GM23338 (cell line): ENCODE measurements at regions not wholly inside any gene's neighbourhood (a gene's known extent, or its start where the extent isn't known, plus 50 kb on each side); places are given as distances from the start of the nearest gene placed in this dataset.

ENCODE experiments used
- ATAC-seq: fragments of 200-7000 bp; cut with Tn5 transposase; 3 replicates; pipeline ENCODE4 v1.9.1; 2020
- DNase-seq: peaks from one replicate; pipeline ENCODE4 v3.0.0-alpha.2; 2015; ENCODE audit warnings: low spot score
- H2AFZ ChIP-seq: fragments of 200-600 bp; sonication (generic); 2 replicates; pipeline ENCODE4 v1.8.0; 2016; ENCODE audit warnings: antibody characterized with exemption, mild to moderate bottlenecking, moderate library complexity
- H3F3A ChIP-seq: fragments of 200-600 bp; sonication (generic); replicated peaks from 2 replicates; pipeline ENCODE4 v1.8.0; 2017; ENCODE audit warnings: antibody characterized with exemption, mixed run types, low read depth
- H3K27ac ChIP-seq: fragments of 200-600 bp; sonication (generic); 2 replicates; pipeline ENCODE4 v1.6.1; 2016; ENCODE audit warnings: low read depth
- H3K27me3 ChIP-seq: fragments of 200-600 bp; sonication (generic); 2 replicates; pipeline ENCODE4 v1.8.0; 2016; ENCODE audit warnings: mild to moderate bottlenecking, mixed run types, moderate library complexity; ENCODE audit not compliant: insufficient read depth
- H3K36me3 ChIP-seq: fragments of 200-600 bp; sonication (generic); 2 replicates; pipeline ENCODE4 v1.8.0; 2016; ENCODE audit warnings: mild to moderate bottlenecking; ENCODE audit not compliant: insufficient read depth
- H3K4me1 ChIP-seq: fragments of 200-600 bp; sonication (generic); 2 replicates; pipeline ENCODE4 v1.8.0; 2016; ENCODE audit warnings: mild to moderate bottlenecking, moderate library complexity; ENCODE audit not compliant: insufficient read depth
- H3K4me2 ChIP-seq: fragments of 200-600 bp; sonication (generic); 2 replicates; pipeline ENCODE4 v1.7.1; 2017; ENCODE audit warnings: mixed run types
- H3K4me3 ChIP-seq: fragments of 200-600 bp; sonication (generic); 2 replicates; pipeline ENCODE4 v1.6.1; 2016; ENCODE audit warnings: mixed run types
- H3K79me2 ChIP-seq: fragments of 200-600 bp; sonication (generic); replicated peaks from 2 replicates; pipeline ENCODE4 v1.8.0; 2017; ENCODE audit warnings: mild to moderate bottlenecking; ENCODE audit not compliant: insufficient read depth
- H3K9me2 ChIP-seq: fragments of 200-600 bp; sonication (generic); 2 replicates; pipeline ENCODE4 v1.8.0; 2017; ENCODE audit not compliant: insufficient read depth
- H4K20me1 ChIP-seq: fragments of 200-600 bp; sonication (generic); replicated peaks from 2 replicates; pipeline ENCODE4 v1.8.0; 2017; ENCODE audit warnings: mild to moderate bottlenecking; ENCODE audit not compliant: insufficient read depth
- H3K27ac Mint-ChIP-seq: 2 replicates; pipeline ENCODE4 v1.8.0; 2020; ENCODE audit warnings: inconsistent platforms, mild to moderate bottlenecking, moderate library complexity, mixed read lengths
- H3K27me3 Mint-ChIP-seq: 3 replicates; pipeline ENCODE4 v1.8.0; 2022; ENCODE audit warnings: low read depth, mild to moderate bottlenecking, moderate library complexity, mixed read lengths, inconsistent platforms; ENCODE audit not compliant: insufficient read depth, poor library complexity
- H3K36me3 Mint-ChIP-seq: 3 replicates; pipeline ENCODE4 v1.8.0; 2021; ENCODE audit warnings: low read depth, mild to moderate bottlenecking, inconsistent platforms, moderate library complexity, mixed read lengths
- H3K4me1 Mint-ChIP-seq: 3 replicates; pipeline ENCODE4 v1.8.0; 2020; ENCODE audit warnings: mild to moderate bottlenecking, inconsistent platforms, mixed read lengths
- H3K4me3 Mint-ChIP-seq: 3 replicates; pipeline ENCODE4 v1.8.0; 2021; ENCODE audit warnings: moderate library complexity, mild to moderate bottlenecking, inconsistent platforms, mixed read lengths
- H3K9me3 Mint-ChIP-seq: 3 replicates; pipeline ENCODE4 v1.8.0; 2020; ENCODE audit warnings: moderate library complexity, mild to moderate bottlenecking, inconsistent platforms, mixed read lengths
- CREB1 ChIP-seq: fragments of 250-450 bp; sonication (Bioruptor Pico); IDR thresholded peaks from 2 replicates; pipeline ENCODE4 v1.5.0; 2020; ENCODE audit warnings: low read depth, mild to moderate bottlenecking, moderate library complexity
- CTCF ChIP-seq, 2 experiments: fragments of 200-600 bp in 1 of 2; sonication (generic) in 1 of 2; conservative IDR thresholded peaks; 2 replicates each; pipeline versions ENCODE4 v1.5.1 to v1.6.1; 2016 to 2017; ENCODE audit warnings: antibody characterized with exemption in 2 of 2, low read depth in 2 of 2, mild to moderate bottlenecking in 2 of 2, moderate library complexity in 1 of 2
- ETS1 ChIP-seq: IDR thresholded peaks from 2 replicates; pipeline ENCODE4 v1.6.1; 2016; ENCODE audit warnings: antibody characterized with exemption
- EZH2 ChIP-seq: fragments of 200-600 bp; sonication (generic); IDR thresholded peaks from one replicate; pipeline ENCODE4 v1.8.0; 2017; ENCODE audit warnings: antibody characterized with exemption, mild to moderate bottlenecking, low read depth; ENCODE audit not compliant: unreplicated experiment
- EZH2phosphoT487 ChIP-seq: fragments of 200-600 bp; sonication (generic); IDR thresholded peaks from one replicate; pipeline ENCODE4 v1.8.1; 2018; ENCODE audit warnings: antibody characterized with exemption; ENCODE audit not compliant: unreplicated experiment
- JUNB ChIP-seq: IDR thresholded peaks from one replicate; pipeline ENCODE4 v1.6.1; 2016; ENCODE audit warnings: antibody characterized with exemption; ENCODE audit not compliant: unreplicated experiment
- NANOG ChIP-seq: IDR thresholded peaks from 2 replicates; pipeline ENCODE4 v1.6.1; 2016; ENCODE audit warnings: antibody characterized with exemption, borderline replicate concordance
- POLR2AphosphoS5 ChIP-seq: IDR thresholded peaks from 2 replicates; pipeline ENCODE4 v1.6.1; 2016; ENCODE audit warnings: antibody characterized with exemption, low read depth
- REST ChIP-seq: IDR thresholded peaks from one replicate; pipeline ENCODE4 v1.6.1; 2018; ENCODE audit warnings: antibody characterized with exemption; ENCODE audit not compliant: unreplicated experiment
- ZNF114 ChIP-seq: fragments of 250-450 bp; sonication (Bioruptor Pico); IDR thresholded peaks from 2 replicates; pipeline ENCODE4 v1.5.0; 2020; ENCODE audit warnings: mild to moderate bottlenecking, moderate library complexity
- ZNF331 ChIP-seq: fragments of 250-450 bp; sonication (Bioruptor Pico); IDR thresholded peaks from 2 replicates; pipeline ENCODE4 v1.5.0; 2020; ENCODE audit warnings: low read depth, mild to moderate bottlenecking, moderate library complexity
- ZNF462 ChIP-seq: fragments of 250-450 bp; sonication (Bioruptor Pico); IDR thresholded peaks from 2 replicates; pipeline ENCODE4 v1.5.0; 2020; ENCODE audit warnings: mild to moderate bottlenecking, moderate library complexity

GRCh38 chr7:93043385-93043985 is 74.3 kb downstream of the SAMD9 start:
- H3K36me3 ChIP-seq = no peaks in the 10 kb centered on the region
- peak overlapping the region; percentile 53 for H3K4me3 ChIP-seq
- no peaks in the 10 kb centered on the region for H3K79me2 ChIP-seq
- peaks cover 45% of the 10 kb centered on the region for H3K27me3 ChIP-seq
- no peak overlapping the region for H3K27ac ChIP-seq
- peak overlapping the region; percentile 56 for H3K27ac Mint-ChIP-seq
- no peaks in the 10 kb centered on the region; the same call in 2 of the 3 replicates for H3K9me3 Mint-ChIP-seq
- peak overlapping the region; percentile 79 for H3K4me2 ChIP-seq
- ATAC-seq (peak; percentile 77), DNase-seq (peak; percentile 76)
- peaks cover 30% of the 10 kb centered on the region for H3K4me1 ChIP-seq
- no peaks in the 10 kb centered on the region for H3K36me3 Mint-ChIP-seq
- H3K4me3 Mint-ChIP-seq = peak overlapping the region; percentile 72
- H3K4me1 Mint-ChIP-seq = peaks cover 43% of the 10 kb centered on the region
- H3F3A ChIP-seq = no peaks in the 10 kb centered on the region
- no peaks in the 10 kb centered on the region for H3K9me2 ChIP-seq
- peaks cover 34% of the 10 kb centered on the region for H3K27me3 Mint-ChIP-seq
- TF ChIP-seq NANOG (no peak), EZH2phosphoT487 (no peak), POLR2AphosphoS5 (no peak), ZNF462 (CRISPR knock-in tag) (no peak), ZNF331 (no peak), ETS1 (no peak), ZNF114 (CRISPR knock-in tag) (no peak), JUNB (no peak), CREB1 (CRISPR knock-in tag) (no peak), EZH2 (no peak), CTCF (conservative IDR thresholded peaks at IDR 0.05; ENCODE audit: low read depth in 2 of 2) (no peak), REST (no peak)
- H4K20me1 ChIP-seq = no peaks in the 10 kb centered on the region
- H2AFZ ChIP-seq = peak overlapping the region; percentile 52
